NCI-H345 (cell line): ENCODE measurements at regions not wholly inside any gene's neighbourhood (a gene's known extent, or its start where the extent isn't known, plus 50 kb on each side); places are given as distances from the start of the nearest gene placed in this dataset.

Experiments
- DNase-seq: peaks from one replicate; lab custom pipeline; 2025; lab: John Stamatoyannopoulos, UW

- DNase-seq = no peak
Observed at GRCh38 chr11:80520507-80520887, 1079.7 kb upstream of the TENM4 start.

DNA sequence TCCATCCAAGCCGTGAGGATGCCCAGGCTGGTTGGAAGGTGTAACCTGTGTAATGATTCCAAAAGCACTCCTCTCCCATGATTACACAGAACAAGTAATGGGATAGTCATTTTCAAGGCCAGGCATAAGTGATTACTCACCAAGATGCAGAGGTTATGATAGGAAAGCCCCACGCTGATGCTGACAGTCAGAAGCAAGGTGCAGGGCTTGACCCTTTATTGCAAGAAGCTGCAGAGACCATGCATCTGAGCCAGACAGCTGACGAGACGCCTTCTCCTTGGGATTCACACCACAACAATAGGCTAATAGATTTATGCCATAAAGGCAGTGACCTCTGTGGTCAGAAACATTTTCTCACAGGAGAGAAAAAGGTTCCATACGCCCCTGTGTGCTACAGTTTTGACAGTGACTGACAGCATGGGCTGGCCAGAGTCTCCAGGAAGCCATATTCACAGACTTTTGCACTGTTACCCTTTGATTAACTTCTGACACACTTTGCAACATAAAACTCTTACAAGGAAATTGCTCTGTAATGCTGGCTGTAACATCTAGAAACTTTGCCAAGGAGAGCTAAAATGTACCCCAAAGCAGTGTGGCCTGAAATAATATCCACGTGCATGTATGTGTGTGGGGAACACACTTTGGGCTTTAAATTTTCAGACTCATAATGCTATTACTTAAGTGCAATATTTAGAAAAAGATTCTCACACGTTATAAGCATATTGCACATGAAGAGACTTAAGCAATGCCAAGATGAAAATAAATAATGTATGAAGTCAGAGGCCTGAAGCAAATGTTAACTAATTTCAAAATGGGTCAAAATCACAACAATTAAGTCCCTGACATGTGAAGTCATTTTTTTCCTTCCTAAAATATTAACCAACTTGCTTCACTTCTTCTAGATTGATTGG, 1079.0 kb upstream of the TENM4 start:
- no peak for DNase-seq

- DNase-seq = no peak
Observed at GRCh38 chr11:80517701-80518100, 1076.9 kb upstream of the TENM4 start.

DNA sequence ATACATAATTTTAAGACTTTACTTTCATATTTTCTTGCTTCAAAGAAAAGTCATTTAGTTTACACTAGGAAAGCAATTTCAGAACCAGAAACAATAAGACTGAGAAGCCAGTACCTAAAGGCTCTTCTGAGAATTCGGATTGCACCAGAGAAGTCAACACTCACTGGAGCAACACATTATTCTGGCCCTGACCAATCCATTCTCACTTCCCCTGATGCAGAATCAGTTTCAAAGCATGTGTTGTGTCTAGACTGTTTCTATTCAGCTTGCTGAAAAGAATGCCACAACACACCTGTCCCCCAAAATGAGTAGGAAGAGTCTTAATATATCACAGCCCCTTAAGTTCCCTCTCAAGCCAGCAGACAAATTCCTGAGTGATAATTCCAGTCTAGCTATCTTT, 1074.3 kb upstream of the TENM4 start:
- no peak for DNase-seq

GRCh38 chr11:80512491-80512890, 1071.7 kb upstream of the TENM4 start:
- no peak for DNase-seq

DNA sequence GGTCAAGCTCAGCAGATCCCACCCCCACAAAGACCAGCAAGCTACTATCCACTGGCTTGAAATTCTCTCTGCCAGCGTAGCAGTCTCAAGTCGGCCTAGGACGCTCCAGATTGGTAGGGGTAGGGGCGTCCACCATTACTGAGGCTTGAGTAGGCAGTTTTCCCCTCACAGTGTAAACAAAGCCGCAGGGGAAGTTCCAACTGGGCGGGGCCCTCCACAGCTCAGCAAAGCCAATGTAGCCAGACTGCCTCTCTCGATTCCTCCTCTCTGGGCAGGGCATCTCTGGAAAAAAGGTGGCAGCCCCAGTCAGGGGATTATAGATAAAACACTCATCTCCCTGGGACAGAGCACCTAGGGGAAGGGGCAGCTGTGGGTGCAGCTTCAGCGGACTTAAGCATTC, 1064.9 kb upstream of the TENM4 start:
- DNase-seq = no peak

DNA sequence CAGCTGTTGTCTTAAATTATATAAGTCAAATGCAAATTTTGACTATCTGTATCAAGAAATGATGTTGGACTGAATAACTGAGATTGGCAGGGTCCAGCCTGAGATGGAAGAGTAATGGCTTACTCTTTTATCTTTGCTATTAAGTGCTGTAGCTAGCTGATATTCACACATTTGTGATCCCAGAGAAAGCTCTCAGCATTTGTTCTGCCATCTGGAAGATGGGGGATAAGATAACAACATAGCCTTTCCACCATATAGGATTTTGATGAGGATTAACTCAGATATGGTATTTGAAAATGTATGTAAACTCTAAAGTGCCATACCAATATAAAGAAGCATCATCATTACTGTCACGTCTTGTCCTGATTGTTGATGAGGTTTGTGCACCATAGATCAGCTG, 1063.2 kb upstream of the TENM4 start:
- DNase-seq = no peak

- no peak for DNase-seq
Observed at GRCh38 chr11:80502511-80502910, 1061.7 kb upstream of the TENM4 start.

DNA sequence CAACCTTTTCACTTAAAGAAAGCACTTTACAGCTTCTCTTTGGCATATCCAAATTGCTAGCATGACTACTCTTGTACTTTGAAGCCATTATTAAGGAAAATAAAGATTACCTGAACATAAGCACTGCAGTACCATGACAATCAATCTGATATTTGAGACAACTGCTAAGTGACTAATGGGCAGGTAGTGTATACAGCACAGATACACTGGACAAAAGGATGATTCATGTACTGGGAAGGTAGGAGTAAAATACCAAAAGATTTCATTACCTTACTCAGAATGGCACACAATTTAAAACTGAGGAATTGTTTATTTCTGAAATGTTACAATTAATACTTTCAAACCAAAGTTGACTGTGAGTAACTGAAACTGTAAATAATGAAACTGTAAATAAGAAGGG, 1054.3 kb upstream of the TENM4 start:
- DNase-seq = no peak

DNA sequence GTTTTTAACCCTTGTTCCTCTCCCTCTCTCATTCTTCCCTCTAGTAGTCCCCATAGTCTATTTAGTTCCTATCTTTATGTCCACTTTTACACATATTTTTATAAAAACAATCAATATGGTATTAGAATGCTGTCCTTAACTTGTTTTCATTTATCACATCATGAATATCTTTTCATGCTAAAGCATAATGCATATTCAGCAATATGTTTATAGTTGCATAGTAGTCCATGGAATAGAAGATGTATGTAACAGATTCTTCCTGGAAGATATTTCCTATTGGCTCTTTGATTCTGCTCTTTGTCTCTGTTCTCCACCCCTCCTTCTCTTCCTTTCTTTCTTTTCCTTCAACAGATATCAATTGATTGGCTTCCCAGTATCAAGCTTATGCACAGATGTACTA, 1047.1 kb upstream of the TENM4 start:
- no peak for DNase-seq

- no peak for DNase-seq
Observed at GRCh38 chr11:80486678-80487077, 1045.8 kb upstream of the TENM4 start.

- no peak for DNase-seq
Observed at GRCh38 chr11:80477178-80477577, 1036.3 kb upstream of the TENM4 start.

DNA sequence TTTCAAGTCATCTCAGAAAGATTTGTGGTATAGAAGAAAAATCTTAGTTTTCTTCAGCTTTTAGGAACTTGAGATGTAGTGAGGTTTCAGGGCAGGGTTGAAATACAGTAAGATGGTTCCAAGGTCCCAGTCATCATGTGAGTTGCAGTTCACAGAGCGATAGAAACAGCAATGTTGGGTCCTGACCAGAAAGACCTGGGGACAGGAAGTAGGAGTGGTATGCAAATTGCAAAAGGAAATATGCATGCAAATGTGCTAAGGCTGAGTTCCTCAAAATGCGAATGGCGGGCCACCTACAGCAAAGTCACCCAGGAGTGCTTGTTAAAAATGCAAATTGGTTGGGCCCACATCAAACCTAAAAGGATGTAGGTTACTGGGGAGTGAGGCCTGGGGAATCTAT, 1032.7 kb upstream of the TENM4 start:
- no peak for DNase-seq

DNA sequence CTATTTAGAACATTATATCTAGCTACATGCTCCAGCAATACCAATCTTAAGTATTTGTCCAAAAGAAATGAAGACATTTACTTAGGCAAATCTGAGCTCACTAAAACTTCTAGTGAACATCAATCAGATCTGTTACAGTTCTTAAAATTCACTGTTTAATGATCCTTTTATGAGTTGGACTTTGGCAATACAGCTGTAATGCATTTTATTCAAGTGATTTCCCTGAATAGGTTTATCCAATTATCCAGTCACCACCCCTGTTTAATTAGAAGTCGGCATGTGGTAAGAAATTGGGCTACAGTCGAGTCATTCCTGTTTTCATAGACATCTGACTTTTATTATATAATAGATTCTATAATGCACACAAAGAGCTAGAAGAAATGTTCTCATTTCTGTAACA, 1029.0 kb upstream of the TENM4 start:
- DNase-seq = no peak

DNA sequence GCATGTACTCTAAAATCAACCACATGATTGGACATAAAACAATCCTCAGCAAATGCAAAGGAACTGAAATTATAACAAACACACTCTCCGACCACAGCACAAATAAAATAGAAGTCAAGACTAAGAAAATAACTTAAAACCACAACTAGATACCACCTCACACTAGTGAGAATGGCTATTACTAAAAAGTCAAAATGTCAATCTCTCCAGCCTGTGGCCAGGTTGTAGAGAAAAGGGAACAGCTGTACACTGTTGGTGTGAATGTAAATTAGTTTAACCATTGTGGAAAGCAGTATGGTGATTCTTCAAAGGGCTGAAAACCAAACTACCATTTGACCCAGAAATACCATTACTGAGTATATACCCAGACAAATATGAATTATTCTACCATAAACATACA, 1025.7 kb upstream of the TENM4 start:
- DNase-seq = no peak

DNA sequence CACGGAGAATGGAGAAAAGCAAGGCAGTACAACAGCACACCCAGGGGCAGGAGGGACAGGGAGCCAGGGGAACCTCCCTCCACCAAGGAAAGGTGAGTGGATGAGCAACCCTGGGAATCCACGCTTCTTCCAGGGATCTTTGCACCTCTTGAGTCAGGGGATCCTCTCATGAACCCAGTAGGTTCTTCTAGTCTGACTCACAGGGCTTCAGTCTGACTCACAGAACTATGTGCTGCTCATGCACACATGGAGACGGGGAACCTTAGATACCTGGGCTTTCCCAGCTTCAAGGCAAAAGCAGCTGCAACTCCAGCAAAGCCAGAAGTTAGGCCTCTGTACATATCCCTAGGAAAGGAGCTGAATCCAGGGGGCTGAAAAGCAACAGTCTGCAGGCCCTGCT, 1021.4 kb upstream of the TENM4 start:
- no peak for DNase-seq

- DNase-seq = no peak
Observed at GRCh38 chr11:80458376-80458775, 1017.5 kb upstream of the TENM4 start.

- no peak for DNase-seq
Observed at GRCh38 chr11:80457823-80458222, 1017.0 kb upstream of the TENM4 start.

GRCh38 chr11:80455818-80456217, 1015.0 kb upstream of the TENM4 start:
- DNase-seq = no peak

DNA sequence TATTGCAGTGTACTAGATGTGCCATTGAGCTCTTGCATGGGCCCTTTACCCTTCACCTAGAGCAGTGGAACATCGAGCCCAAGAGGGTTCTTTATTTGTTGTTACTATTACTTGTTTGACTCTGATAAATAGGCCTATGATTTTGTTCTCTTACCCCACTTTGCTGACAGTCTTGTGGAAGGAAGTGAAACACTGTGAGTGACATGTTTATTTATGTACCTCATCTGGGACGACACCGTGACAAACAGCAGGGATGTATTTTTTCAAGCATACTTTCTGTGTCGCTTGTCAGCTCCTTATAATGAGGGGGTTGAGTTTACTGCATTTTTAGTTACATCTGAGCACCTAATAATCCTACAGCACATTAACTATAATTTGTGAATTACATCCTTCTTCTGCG, 1010.3 kb upstream of the TENM4 start:
- no peak for DNase-seq

GRCh38 chr11:80448709-80449108, 1007.9 kb upstream of the TENM4 start:
- no peak for DNase-seq

- DNase-seq = no peak
Observed at GRCh38 chr11:80443177-80443576, 1002.3 kb upstream of the TENM4 start.

DNA sequence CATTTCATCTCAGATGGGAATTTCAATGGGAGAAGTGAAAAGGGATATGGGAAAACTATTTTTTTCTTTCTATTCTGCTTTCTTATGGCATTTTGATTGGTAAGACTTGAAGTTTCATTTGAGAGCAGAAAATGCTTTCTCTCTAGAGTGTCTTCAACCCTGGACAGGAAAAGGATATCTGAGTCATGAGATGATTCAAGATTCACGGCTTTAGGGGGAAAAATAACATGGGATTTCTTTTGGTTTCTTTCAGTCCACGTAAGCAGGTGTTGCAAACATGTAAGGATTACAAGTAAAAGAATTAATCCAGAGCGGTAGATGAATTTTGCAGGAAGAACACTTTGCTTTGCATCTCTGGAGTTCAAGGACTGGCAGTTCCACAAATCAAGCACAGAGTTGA, 1001.0 kb upstream of the TENM4 start:
- DNase-seq = no peak

GRCh38 chr11:80440835-80441234, 1000.0 kb upstream of the TENM4 start:
- no peak for DNase-seq
